ENCODE measurements at regions not wholly inside any gene's neighbourhood (a gene's known extent, or its start where the extent isn't known, plus 50 kb on each side); places are given as distances from the start of the nearest gene placed in this dataset.
"Not testable (repeated sequence)": the region's sequence is repeated elsewhere in the genome, so short reads cannot be mapped to it uniquely, and the experiment has no call there.

GRCh38 chr12:8389296-8389695, 66.5 kb upstream of the CLEC6A start:
- TF ChIP-seq EZH2 (IDR thresholded peaks at IDR 0.05; ENCODE audit: insufficient read depth, poor library complexity, severe bottlenecking); EZH2phosphoT487 (IDR thresholded peaks at IDR 0.05; ENCODE audit: insufficient read depth, low read depth): not testable (repeated sequence)

Measured in GM23248 (cell line).